C4-2B (cell line): ENCODE measurements at regions not wholly inside any gene's neighbourhood (a gene's known extent, or its start where the extent isn't known, plus 50 kb on each side); places are given as distances from the start of the nearest gene placed in this dataset.

ENCODE experiments used
- CTCF ChIP-seq: fragments of 450-650 bp; conservative IDR thresholded peaks from 2 replicates; pipeline ENCODE4 v1.5.1; 2017; ENCODE audit warnings: mild to moderate bottlenecking
- ZFX ChIP-seq: fragments of 450-650 bp; IDR thresholded peaks from 2 replicates; pipeline ENCODE4 v1.6.1; 2017

- TF ChIP-seq CTCF (no peak), ZFX (no peak)
Observed at GRCh38 chr22:48599346-48599745, 1228.3 kb downstream of the BRD1 start.
